Fibroblast of pulmonary artery (primary cell): ENCODE measurements at regions not wholly inside any gene's neighbourhood (a gene's known extent, or its start where the extent isn't known, plus 50 kb on each side); places are given as distances from the start of the nearest gene placed in this dataset.
A peak's percentile ranks its signal among the peaks of the same experiment; 100 is the strongest.

Experiments used
- DNase-seq: peaks from one replicate; pipeline ENCODE4 v3.0.0-alpha.2; 2010; ENCODE audit warnings: low read depth
- H3K4me3 ChIP-seq: replicated peaks from 2 replicates; pipeline ENCODE4 v1.5.1; 2011; ENCODE audit warnings: low read depth, mild to moderate bottlenecking, control low read depth, low read length, moderate library complexity
- TF ChIP-seq, protein P1 (sequence below): IDR thresholded peaks from 2 replicates; pipeline ENCODE4 v1.5.1; 2011; ENCODE audit warnings: mild to moderate bottlenecking, control low read depth, low read length, inconsistent platforms; ENCODE audit errors: missing control alignments

- TF ChIP-seq, protein P1, sequence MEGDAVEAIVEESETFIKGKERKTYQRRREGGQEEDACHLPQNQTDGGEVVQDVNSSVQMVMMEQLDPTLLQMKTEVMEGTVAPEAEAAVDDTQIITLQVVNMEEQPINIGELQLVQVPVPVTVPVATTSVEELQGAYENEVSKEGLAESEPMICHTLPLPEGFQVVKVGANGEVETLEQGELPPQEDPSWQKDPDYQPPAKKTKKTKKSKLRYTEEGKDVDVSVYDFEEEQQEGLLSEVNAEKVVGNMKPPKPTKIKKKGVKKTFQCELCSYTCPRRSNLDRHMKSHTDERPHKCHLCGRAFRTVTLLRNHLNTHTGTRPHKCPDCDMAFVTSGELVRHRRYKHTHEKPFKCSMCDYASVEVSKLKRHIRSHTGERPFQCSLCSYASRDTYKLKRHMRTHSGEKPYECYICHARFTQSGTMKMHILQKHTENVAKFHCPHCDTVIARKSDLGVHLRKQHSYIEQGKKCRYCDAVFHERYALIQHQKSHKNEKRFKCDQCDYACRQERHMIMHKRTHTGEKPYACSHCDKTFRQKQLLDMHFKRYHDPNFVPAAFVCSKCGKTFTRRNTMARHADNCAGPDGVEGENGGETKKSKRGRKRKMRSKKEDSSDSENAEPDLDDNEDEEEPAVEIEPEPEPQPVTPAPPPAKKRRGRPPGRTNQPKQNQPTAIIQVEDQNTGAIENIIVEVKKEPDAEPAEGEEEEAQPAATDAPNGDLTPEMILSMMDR: no peak
- H3K4me3 ChIP-seq: no peak overlapping the region
- no peak for DNase-seq
These were observed 144.2 kb downstream of the IRF8 start for GRCh38 chr16:86042996-86043725.

- peak; percentile 54 for DNase-seq
- no peak overlapping the region for H3K4me3 ChIP-seq
- TF ChIP-seq, protein P1: peak; percentile 53
These were observed 145.3 kb downstream of the IRF8 start for GRCh38 chr16:86044241-86044671.

DNA sequence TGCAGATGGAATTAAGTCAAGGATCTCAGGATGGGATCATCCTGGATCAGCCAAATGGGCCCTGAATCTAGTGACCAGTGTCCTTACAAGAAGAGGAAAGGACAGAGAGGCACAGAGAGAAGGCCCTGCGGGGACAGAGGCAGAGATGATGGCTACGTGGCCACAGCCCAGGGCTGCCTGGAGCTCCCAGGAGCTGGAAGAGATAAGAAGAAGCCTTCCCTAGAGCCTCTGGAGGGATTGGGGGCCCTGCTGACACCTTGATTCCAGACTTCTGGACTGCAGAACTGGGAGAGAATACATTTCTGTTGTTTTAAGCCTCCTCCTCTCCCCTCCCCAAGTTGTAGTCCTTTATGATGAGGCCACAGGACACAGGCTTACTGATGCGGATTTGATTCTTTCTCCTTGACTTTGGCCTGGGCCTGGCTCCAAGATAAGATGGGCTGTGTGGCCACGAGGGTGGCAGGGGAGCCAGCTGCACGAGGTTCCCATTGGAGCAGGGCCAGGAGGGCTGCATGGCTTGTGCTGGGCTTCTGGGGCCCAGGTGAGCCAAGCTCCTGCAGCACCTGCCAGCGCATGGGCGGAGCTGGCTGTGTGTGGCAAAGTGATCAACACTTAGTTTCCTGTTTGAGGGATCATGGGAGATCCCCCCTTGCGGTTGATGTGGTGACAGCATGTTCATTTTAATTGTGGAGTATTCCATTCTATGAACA is 146.1 kb downstream of the IRF8 start:
- TF ChIP-seq, protein P1: no peak
- H3K4me3 ChIP-seq: no peak overlapping the region
- DNase-seq: no peak

DNA sequence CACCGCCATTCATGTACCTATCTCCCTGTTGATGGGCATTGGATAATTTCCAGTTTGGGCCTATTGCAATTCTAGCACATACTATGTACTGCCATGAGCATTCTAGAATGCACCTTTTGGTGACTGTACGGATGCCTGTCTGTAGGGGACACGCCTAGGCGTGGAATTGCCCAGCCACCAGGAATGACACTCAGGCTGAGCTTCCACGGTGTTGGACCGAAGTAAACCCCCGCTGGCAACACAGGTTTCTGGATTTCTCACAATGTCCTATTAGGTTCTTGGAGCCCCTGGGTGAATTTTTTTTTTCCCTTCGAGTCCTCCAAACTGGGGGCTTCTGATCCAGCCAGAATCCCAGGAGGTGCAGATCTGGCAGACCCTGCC is 146.6 kb downstream of the IRF8 start:
- TF ChIP-seq, protein P1: no peak
- no peak overlapping the region for H3K4me3 ChIP-seq
- DNase-seq: no peak

- H3K4me3 ChIP-seq: no peak overlapping the region
- TF ChIP-seq, protein P1: no peak
- DNase-seq: no peak
These were observed 147.1 kb downstream of the IRF8 start for GRCh38 chr16:86046026-86046425.

DNA sequence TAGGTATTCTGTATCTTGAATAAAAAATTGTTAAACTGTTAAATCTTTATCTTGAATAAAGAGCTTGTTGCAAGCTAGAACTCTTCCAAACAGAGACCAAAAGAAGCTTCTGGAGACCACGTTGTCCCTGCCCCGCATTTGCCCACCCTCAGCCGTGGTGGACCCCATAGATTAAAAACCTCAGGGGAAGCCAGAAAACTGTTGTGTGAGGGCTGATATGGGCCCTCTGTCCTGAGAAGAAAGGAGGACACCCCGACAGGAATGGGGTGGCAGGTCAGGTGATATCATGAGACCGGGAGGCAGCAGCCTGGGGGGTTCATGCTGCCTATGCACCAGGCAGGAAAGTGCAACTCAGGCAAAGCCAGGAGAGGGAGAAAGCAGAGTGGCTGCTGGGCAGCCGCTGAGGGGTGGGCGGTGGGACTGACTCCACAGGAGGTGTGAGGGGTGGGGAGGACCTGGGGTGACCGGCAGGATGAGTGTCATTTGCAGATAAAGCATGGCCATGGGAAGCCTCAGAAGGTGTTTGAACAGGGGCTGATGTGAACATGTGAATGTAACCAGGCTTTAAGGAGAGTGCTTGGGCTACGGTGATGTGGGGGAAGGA is 147.8 kb downstream of the IRF8 start:
- TF ChIP-seq, protein P1: no peak
- no peak for DNase-seq
- no peak overlapping the region for H3K4me3 ChIP-seq
